COLO668 (cell line): ENCODE measurements at regions not wholly inside any gene's neighbourhood (a gene's known extent, or its start where the extent isn't known, plus 50 kb on each side); places are given as distances from the start of the nearest gene placed in this dataset.

Source experiments
- DNase-seq: peaks from one replicate; lab custom pipeline; 2025; ENCODE audit not compliant: unreplicated experiment; lab: John Stamatoyannopoulos, UW

DNA sequence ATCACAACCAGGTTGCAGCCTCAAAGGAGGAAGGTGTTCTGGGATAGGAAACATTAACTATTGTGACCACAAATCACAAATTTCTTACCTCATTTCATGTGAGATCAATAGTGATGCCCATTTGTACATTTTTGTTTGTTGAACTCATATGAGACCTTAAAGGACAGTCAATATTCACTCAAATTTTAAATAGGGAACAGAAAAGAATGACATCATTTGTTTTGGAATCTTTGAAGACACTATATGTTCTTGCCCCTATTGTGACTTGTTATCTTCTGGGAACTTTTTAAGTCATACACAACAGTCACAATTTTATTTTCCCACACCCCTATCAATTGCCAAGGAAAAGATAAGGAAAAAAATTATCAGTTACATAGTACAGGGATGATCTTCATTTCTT, 346.5 kb downstream of the ARAP2 start:
- DNase-seq: no peak

DNA sequence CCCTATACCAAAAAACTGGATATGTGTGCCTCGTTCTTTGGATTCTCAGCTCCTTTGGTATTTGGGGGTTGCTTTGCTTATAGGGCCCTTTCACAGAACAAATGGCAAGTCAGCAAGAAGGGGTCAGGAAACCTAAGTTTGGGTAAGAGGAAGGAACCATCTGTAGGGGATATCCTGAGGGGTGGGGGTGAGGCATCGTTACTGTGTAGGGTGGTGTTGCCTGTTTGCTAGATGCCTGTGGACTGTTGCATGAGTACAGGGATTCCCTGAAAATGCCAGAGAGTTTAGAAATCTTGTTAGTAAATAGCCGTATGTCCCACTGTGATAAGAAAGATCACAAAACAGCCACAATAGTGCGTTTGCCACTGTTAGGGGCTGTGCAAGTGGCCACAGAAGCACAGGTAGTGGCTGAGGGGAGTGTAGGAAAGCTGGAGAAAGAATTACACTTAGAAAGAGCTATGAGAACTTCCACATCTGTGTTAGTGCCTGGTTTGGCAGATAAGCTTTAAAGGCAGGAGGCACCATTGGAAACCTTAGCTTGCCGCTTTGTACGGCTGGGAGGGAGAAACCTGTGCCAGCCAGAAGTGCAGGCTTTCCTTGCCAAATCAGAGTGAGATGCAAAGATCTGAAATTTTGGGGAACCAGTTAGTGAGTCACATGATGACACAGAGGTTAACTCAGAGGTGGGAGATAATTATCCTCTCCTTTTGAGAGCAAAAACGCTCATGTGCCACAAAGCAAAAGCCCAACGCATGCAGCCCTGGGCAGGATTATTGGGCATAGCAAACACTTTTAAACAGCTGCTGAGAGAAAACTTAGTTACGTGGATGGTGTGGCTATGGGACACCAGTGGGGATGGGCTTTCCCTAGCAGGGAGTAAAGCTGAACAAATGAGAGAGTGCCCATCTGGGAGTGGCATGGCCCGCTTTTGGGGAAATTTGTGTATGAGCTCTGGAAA, 343.7 kb downstream of the ARAP2 start:
- DNase-seq: no peak

DNA sequence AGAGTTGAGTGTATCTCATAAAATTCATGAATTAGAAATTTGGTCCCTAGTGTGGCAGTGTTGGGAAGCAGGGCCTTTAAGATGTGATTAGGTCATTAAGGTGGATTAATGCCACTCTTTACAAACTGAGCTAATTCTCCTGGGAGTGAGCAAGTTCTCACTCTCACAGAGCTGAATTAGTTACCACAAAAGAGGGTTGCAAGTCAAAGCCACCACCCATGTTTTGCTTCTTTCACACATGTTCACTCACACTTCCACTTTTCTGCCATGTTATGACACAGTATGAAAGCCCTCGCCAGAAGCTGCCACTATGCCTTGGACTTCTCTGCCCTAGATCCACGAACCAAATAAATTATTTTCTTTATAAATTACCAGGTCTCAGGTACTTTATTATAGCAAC, 332.1 kb downstream of the ARAP2 start:
- no peak for DNase-seq

DNA sequence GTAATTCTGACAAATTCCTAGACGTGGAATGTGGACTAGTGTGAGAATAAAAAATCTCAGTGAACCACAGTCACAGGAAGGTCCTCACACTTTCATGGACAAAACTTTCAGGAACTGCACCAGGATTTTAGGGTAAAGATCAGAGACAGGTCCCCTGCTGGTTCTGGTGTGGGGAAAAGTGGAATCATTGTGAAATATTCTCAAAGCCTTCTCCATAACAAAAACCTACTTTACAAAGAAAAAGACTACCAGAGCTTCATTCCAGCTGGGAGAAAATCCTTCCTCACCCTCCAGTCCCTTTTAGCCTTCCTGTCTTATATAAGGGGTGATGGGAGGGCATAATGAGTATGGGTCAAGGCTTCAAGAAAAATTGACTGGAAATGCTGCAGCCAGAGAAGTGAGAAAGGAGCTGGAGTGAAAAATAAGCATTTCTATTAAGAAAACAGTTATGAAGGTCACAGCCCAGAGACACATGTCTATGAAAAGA, 325.8 kb downstream of the ARAP2 start:
- DNase-seq: no peak

DNA sequence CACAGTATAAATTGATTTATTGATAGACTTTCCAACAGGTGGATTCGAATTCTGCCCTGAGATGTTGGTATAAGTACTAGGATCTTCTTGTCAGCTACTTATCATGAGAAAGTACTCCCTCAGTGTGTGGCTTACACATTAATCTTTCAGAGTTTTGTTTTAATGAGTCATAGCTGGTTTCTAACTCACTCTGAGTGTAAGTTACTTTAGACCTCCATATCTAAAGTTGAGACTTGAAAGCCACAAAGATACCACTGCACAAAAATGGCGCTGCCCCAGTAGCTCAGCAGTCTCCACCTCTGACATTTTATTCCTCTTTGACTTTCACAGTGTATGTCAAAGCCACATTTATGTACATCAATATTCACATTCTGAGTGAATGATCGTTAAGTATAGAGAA, 318.5 kb downstream of the ARAP2 start:
- DNase-seq: no peak

DNA sequence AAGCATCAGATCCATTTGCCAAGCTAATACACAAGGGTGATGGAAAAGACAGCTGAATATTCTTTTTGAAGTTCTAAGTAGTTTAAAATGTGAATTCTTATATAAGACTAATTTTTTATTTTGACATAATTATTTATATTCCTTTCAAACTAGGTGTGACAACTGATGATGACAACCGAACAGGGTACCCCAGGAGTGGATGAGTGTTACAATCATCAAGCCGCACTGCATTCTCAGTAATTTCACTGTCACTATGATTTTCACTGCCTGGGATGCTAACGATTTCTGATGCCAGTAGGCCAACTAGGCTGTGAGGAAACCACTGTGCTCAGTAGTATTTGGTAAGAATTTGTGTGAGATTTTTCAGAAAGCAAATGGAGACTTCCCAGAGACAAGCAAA, 317.5 kb downstream of the ARAP2 start:
- no peak for DNase-seq

DNA sequence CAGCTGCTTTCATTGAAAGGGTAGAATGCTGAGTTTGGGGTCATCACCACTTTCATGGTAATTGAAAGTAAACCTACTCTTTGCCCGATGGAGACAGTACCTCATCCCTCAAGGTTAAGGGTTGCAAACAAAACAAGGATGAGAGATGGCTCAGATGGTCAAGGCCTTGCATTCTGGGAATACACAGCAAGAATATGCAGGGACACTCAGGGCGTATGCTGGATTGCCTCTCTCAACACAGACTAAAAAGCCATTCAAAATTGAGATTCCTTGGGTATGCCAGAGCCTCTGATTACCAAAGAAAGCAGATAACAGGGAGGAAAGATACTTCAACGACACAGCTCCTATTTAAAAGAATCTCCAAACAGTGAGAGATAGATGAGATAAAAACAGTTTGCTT, 310.4 kb downstream of the ARAP2 start:
- DNase-seq: no peak

DNA sequence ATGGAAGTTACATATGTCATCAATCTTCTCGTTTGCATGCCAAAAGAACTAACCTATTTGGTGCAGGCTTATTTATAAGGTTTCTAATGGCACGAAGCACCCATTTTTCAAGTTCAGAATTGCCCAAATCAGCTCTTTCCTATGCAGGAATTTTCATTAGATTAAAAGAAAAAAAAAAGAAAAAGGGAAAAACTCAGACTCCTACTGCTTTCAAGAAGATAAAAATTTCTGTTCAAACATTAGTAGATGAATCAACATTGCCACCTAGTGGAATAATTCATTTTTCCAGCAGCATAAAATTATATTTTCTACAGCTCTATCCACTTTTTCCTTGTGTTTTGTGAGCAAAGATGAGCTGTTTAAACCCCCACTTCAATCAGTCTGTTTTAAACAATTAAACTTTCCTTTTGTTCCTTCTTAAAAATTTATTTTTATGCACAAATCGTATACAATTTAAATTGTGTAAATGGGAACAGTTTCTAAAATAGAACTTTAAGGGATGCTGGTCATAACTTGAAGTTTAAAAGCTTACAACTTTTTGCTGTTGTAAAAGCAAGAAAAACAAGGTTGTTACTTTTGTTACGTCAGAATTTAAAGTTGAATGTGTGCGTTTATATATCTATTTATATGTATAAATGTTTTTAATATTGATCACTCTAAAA, 309.9 kb downstream of the ARAP2 start:
- DNase-seq: no peak

DNA sequence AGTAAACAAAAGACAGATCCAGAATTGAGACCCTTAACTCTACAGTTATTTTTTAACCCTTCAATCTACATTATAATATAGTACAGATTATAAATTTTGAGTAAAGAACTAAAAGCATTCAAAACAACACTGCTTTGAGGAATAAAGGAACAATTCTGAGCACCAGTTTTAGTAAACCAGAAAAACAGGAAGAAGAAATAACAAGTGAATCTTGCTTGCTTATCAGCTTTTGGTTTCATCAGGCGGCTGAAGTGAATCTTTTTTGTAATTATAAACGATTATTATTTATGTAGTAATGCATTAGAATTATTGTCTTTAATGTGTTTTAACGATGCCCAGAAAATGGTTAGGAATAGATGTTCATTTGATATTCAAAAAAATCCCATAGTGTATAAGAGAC, 305.4 kb downstream of the ARAP2 start:
- DNase-seq: no peak

DNA sequence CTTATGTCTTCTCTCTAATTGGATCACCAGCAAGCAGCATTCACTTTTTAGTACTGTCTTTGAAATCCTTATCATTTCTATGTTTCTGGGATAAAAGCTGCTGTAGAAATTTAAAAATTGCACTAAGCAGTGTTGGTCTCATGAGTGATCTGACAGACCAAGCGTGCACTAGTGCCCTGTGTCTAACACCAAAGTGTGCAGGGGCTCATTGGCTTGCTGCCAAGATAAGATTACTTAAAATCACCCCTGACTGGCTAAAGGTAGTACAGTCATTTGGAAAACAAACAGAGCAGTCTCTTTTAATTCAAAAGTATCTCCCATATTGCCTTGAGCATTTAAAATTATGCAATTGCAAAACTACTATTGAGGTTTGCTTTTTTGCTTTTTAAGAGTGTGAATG, 304.6 kb downstream of the ARAP2 start:
- DNase-seq: peak; percentile 4

DNA sequence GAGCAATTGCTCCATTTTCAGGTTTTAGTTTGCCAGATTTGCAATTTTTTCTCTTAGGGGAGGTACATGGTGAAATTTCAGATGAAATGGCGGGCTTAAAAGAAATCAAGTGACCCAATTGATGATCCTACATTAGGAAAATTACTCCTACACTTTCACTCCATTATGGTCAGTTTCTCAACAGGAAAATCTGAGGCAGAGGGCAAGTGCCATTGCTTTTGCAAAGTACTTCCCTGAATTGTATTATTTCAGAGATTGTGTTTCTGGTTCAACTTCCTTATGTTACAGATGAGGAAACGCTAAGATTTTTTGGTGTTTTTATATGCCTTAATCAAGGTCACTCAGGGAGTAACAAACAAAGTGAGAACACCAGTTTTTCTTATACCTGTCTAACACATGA, 302.2 kb downstream of the ARAP2 start:
- no peak for DNase-seq

DNA sequence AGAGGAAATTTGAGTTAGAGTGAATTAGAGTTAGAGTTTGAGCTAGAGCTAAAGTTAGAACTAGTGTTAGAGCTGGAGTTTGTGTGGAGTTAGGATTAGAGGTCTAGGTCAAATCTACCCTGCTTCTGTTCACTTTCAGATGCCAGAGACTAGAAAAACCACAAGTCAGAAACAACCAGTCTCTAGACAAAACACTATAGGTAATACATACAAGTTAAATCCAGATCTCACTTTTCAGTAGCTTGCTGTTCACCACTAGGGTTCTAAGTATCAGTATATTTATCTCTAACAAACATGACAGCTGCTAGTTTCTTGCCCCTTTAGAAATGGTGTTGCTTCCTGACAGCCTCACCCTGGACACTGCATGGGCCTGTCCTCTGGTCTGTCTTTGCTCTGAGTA, 300.7 kb downstream of the ARAP2 start:
- DNase-seq: no peak

DNA sequence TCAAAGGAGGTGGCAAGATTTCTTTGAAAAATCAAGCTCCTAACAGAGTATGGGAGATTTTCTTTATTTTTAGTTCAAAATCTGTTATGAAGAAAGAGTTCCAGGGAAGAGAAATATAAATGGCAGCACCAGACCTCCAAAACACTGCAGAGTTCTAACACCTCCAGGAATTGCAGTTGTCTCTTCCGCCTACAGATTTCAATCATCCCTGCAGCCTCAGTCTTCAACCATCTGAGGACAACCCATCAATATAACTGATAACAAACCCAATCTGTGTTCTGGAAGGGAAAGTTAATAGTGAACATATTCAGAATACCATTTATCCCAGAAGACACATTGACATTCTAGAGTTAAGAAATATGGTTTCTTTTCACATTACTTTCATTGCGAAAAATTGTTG, 296.1 kb downstream of the ARAP2 start:
- no peak for DNase-seq

DNA sequence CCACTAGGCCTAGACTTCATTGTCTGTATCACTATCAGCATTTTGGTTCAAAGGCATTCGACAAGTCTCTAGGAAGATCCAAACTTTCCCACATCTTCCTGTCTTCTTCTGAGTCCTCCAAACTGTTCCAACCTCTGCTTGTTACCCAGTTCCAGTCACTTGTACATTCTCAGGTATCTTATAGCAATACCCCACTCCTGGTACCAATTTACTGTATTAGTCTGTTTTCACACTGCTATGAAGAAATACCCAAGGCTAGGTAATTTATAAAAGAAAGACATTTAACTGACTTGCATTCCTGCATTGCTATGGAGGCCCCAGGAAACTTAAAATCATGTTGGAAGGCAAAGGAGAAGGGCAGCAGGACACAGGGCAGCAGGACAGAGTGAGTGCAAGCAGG, 293.9 kb downstream of the ARAP2 start:
- DNase-seq: no peak

DNA sequence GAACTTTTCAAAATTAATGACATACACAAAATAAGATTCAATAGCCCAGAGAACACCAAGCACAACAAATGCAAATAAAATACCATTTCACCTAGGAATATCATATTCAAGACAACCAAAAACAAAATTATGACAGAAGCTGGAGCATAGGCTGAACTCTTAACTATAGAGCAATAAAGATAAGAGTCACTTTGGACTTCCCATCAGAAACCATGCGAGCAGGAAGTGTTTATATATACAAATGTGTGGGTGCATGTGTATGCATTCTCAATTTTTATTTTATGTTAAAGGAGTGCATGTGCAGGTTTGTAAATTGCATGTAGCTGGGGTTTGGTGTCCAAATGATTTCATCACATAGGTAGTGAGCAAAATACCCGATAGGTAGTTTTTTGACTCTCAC, 291.6 kb downstream of the ARAP2 start:
- no peak for DNase-seq

DNA sequence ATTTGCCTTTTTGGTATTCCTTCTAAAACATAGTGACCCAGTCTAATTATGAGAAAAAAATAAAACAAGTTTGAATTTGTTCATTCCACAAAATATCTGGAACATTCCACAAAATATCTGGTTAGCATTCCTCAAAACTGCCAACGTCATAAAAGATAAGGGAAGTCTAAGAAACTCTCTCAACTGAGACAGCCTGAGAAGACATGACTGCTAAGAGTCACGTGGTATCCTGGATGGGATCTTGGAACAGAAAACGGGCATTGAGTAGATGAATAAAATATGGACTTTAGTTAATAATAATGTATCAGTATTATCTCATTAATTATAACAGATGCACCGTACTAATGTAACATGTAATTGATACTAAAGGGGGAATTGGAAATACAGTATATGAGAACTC, 280.9 kb downstream of the ARAP2 start:
- no peak for DNase-seq

DNA sequence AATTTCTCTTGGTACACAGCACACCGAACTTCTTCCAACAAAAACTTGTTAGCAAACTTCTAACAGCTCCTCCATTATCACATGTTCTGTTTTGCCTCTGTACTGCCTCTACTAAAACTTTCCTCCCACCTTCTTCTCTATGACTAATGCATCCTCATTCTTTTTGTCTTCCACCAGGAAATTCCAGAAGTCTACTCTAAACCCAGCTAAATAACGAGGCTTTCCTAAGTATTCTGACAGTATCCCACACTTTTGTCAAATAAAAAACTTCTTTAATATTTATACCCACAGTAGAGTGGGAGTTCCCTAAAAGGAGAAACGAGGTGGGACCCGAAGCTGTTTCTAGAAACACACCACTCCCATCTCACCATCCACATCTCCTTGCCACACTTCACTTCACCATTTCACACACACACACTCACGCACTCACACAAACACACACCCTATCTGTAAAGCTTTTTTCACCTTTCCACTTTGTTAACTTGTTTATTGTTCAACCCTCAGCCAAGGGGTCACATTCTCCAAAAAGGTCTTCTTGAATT, 280.3 kb downstream of the ARAP2 start:
- DNase-seq: no peak

DNA sequence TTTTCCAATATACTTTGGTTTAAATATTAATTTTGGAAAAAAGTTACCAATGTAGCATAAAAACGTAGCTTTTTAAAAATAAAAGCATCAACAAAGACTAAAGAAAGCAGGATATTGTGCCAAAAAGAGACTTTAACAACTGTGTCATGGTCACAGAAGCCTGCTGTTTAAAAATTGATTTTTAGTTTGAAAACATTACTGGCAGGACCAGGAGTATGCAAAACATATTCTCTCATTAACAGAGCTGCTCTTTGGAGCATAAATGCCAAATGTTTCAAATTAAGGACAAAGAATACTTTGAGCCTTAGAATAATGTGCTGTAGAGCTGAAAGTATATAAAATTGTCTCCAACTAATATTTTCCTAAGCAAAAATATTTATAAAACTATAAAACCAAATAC, 279.0 kb downstream of the ARAP2 start:
- DNase-seq: no peak

DNA sequence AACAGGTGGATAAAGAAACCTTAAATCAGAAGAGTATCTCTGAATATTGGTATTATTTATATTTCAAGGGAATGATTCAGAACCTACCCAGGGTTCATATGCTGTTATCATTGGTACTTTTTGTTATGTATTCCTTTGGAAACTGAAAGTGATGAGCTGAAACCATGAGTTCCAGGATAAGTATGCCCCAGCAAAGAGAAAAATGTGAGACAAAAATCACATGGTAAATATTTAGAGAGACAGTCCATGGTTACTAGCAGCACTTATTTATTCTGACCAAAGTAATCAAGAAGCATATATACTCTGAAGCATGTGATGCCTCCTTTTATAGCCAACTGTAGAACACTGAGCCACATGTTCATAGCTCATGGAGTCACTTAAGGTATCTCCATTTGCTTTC, 277.7 kb downstream of the ARAP2 start:
- no peak for DNase-seq

DNA sequence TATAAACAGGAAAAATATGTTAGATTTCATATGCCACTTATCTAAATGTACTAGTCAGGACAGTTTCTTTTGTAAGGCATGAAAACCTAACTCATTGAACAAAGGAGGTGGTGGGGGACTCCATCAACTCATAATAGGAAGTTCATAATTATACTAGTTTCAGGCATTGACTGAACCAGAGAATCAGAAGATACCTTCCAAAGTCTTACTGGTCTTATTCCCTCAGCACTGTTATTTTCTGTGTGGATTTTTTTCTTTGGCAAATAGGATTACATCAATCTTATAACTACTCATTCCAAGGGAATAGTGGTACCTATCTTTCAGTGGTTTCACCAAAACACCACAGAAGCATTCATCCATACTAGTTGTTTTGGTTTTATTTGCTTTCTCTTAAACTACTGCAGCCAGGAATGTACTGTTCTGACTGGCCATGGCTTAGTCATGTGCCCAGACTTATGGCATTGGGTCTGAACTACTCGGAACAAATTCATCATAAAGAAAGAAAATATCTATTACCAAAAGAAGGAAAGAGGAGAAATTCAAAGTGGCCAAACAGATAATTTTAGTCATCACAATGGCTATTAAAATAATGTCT, 273.9 kb downstream of the ARAP2 start:
- no peak for DNase-seq

DNA sequence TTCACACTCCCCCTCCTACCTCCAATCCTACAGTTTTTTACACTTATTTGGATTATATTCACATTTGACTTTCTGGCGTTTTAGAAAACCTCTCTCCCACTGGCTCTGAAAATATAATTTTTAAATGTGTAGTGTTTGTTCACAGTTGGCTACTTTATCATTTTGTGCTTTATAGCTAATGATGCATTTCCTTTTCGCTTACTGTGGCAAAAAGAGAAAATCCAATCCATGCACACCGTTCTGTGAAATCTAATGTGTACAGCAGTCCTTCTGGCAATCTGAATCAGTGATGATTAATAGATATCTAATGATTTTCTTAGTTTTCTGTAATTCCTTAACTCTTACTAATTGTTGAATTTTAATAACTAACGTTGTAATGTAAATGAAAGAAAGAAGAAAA, 271.5 kb downstream of the ARAP2 start:
- DNase-seq: no peak
